ENCODE measurements at regions not wholly inside any gene's neighbourhood (a gene's known extent, or its start where the extent isn't known, plus 50 kb on each side); places are given as distances from the start of the nearest gene placed in this dataset.

- Histone ChIP-seq H3K27me3 (no peaks in the 10 kb centered on the region), H3K27ac (no peak overlapping the region), H3K36me3 (no peaks in the 10 kb centered on the region), H3K4me3 (no peak overlapping the region), H3K4me1 (no peaks in the 10 kb centered on the region), H3K9me3 (no peaks in the 10 kb centered on the region)
- TF ChIP-seq CTCF (IDR thresholded peaks at IDR 0.05) (no peak), POLR2A (IDR thresholded peaks at IDR 0.05) (no peak)
- DNase-seq, result peak in 1 of 3 donors; percentile 20
Measured at GRCh38 chr18:78630981-78631510, 348.6 kb upstream of the SALL3 start.

GRCh38 chr18:78632111-78632541, 347.5 kb upstream of the SALL3 start:
- Histone ChIP-seq H3K4me3 (no peak overlapping the region), H3K9me3 (no peaks in the 10 kb centered on the region)
- TF ChIP-seq POLR2A (IDR thresholded peaks at IDR 0.05) (no peak), CTCF (IDR thresholded peaks at IDR 0.05) (no peak)

GRCh38 chr18:78634061-78634696, 345.4 kb upstream of the SALL3 start:
- Histone ChIP-seq H3K9me3 (peaks cover 0 to 3% (median 0%) of the 10 kb centered on the region in 4 donors), H3K4me3 (no peak overlapping the region), H3K4me1 (no peaks in the 10 kb centered on the region), H3K36me3 (no peaks in the 10 kb centered on the region), H3K27me3 (no peaks in the 10 kb centered on the region), H3K27ac (no peak overlapping the region)
- TF ChIP-seq CTCF (IDR thresholded peaks at IDR 0.05) (no peak), POLR2A (IDR thresholded peaks at IDR 0.05) (no peak)
- DNase-seq, result no peak

More at GRCh38 chr18:78632111-78632541, 347.5 kb upstream of the SALL3 start:
- no peaks in the 10 kb centered on the region for H3K36me3 ChIP-seq
- no peaks in the 10 kb centered on the region for H3K27me3 ChIP-seq
- no peak overlapping the region for H3K27ac ChIP-seq
- no peak for DNase-seq
- no peaks in the 10 kb centered on the region for H3K4me1 ChIP-seq

GRCh38 chr18:78635093-78635800, 344.4 kb upstream of the SALL3 start:
- Histone ChIP-seq H3K36me3 (no peaks in the 10 kb centered on the region), H3K4me3 (no peak overlapping the region), H3K4me1 (no peaks in the 10 kb centered on the region), H3K9me3 (peaks cover 0 to 3% (median 0%) of the 10 kb centered on the region in 4 donors), H3K27me3 (no peaks in the 10 kb centered on the region), H3K27ac (no peak overlapping the region)
- DNase-seq, result no peak
- TF ChIP-seq POLR2A (IDR thresholded peaks at IDR 0.05) (no peak), CTCF (IDR thresholded peaks at IDR 0.05) (no peak)

GRCh38 chr18:78636260-78636659, 343.4 kb upstream of the SALL3 start:
- no peaks in the 10 kb centered on the region for H3K36me3 ChIP-seq
- peaks cover 0 to 3% (median 0%) of the 10 kb centered on the region in 4 donors for H3K9me3 ChIP-seq
- no peak overlapping the region for H3K4me3 ChIP-seq
- no peaks in the 10 kb centered on the region for H3K27me3 ChIP-seq
- no peaks in the 10 kb centered on the region for H3K4me1 ChIP-seq
- no peak for DNase-seq
- H3K27ac ChIP-seq, result no peak overlapping the region
- TF ChIP-seq CTCF (IDR thresholded peaks at IDR 0.05) (no peak), POLR2A (IDR thresholded peaks at IDR 0.05) (no peak)
